M059J (cell line): ENCODE measurements at regions not wholly inside any gene's neighbourhood (a gene's known extent, or its start where the extent isn't known, plus 50 kb on each side); places are given as distances from the start of the nearest gene placed in this dataset.
"Not testable (repeated sequence)": the region's sequence is repeated elsewhere in the genome, so short reads cannot be mapped to it uniquely, and the experiment has no call there.

Experiments used
- DNase-seq: peaks from one replicate; pipeline ENCODE4 v3.0.0-alpha.2; 2012; ENCODE audit warnings: low read depth

DNA sequence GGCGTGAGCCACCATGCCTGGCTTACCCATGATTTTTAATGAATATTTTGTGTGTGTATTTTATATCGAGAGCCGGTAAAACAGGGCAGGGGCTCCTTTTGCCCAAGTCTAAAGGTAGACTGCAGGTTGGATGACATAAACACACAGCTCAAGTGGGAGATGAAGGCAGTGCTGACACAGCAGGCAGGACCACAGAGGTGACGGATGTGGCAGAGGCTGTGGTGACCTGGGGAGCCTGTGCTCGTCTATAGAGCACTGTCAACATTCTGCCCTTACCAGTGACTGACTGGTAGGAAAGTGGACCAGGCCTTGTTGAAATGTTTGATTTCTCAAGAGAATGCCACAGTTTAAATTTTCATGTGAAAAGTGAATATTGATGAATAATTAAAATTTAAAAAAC lies 137.5 kb downstream of the ZFP64 start:
- no peak for DNase-seq

DNA sequence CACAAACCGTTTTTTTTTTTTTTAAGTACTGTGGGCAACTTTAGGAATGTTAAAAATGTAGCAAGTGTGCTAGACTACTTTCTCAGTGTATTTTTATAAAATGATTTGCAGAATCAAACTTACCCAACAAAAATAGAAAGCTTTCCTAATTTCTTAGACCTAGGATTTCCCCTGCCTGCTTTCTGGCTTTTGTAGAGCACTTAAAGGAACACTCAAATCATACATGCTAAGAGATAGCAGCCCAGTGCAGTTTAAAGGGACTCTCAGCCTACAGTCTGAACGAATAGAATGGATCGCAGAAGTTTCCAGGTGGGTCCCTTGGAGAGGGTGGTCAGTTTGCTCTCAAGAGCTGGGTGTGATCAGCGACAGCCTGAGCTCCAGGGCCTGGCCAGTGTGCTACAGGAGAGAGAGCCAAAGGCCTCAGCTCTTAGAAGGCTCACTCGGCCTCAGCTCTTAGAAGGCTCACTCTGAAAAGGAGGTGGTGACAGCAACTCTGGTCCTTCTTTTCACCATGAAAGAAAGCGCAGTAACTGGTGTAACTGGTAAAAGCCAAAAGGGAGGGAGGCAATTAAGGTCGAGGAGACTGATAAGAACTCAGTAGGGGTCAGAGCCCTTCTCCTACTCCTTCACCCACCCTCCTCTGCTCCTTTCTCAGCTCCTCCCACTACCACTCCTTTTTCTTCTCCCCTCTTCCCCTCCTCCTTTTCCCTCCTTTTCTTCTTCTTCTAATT lies 142.4 kb downstream of the ZFP64 start:
- DNase-seq: peak; percentile 35

DNA sequence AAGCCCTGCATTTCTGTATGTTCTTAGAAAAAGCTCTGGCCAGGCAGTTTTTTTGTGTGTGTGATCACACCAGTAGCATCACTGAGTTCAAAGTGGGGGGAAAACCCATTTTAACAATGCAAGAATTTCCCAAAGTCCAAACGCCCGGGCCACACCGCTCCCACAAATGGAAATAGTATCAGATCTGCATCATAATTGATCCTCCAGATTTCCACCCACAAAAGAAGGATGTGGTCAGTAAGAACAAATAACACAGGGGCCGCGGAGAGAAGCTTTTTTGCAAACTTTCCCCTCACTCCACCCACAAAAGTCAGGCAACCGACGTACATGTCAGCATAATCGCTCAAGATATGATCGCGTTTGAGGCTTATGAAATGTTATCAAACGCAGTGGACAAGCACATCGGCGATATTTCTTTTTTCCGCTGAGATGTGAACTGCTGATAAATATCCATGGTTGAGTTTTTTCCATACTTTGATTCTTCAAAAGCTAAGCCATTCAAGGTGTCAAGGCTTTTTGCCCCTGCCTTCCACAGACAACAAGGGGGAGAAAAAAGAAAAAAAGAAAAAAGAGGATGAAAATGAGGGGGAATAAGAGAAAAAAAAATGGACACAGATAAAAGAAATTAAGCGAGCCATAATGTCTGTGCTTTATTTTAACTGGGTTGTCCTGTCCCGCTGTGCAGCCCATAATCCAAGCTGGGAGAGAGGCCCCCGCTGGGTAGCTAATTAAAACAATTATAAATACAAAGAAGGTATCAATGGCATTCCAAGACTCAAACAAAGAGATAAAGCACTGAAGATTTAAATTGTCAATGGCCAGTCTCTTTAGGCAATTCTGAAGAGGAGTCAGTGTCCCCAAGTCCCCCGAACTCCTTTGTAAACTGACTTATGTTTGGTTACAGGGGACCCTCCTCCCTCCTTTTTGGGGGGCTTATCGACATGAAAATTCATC lies 143.5 kb downstream of the ZFP64 start:
- peak; percentile 50 for DNase-seq

DNA sequence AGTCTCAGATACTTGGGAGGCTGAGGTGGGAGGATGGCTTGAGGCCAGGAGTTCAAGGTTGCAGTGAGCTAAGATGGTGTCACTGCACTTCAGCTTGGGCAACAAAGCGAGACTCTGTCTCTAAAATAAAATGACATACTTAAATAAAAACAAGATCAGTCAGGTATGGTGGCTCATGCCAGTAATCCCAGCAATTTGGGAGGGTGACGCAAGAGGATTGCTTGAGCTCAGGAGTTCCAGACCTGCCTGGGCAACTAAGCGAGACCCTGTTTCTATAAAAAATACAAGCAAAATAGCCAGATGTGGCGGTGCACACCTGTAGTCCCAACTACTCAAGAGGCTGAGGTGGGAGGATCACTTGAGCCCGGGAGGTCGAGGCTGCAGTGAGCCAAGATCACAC lies 149.6 kb downstream of the ZFP64 start:
- no peak for DNase-seq

DNA sequence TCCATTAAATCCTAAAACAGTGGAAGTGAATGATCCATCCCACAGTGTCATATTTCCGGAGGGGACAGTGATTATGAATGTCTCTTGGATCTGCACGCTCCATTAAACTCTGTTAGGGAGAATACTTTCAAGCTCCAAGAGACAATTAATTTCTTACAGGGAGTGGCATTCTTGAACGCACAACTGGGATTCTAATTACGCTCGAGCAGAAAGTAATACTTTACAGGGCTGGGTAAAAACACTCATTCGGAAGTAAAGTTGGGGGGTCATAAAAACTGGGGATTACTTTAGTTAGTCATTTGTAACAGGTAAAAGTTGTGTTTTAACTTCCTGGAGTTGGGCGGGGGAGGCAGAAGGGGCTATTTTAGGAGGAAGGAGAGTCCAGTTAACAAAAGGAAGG lies 151.8 kb downstream of the ZFP64 start:
- no peak for DNase-seq

DNA sequence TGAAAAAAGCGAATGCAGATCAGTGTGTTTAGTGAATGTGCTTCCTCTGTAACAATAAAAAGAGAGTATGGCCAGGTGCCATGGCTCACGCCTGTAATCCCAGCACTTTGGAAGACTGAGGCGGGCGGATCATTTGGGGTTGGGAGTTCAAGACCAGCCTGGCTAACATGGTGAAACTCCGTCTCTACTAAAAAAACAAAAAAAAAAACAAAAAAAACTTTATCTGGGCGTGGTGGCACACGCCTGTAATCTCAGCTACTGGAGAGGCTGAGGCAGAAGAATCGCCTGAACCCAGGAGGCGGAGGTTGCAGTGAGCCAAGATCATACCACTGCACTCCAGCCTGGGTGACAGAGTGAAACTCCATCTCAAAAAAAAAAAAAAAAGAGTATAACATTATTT lies 152.9 kb downstream of the ZFP64 start:
- DNase-seq: not testable (repeated sequence)

DNA sequence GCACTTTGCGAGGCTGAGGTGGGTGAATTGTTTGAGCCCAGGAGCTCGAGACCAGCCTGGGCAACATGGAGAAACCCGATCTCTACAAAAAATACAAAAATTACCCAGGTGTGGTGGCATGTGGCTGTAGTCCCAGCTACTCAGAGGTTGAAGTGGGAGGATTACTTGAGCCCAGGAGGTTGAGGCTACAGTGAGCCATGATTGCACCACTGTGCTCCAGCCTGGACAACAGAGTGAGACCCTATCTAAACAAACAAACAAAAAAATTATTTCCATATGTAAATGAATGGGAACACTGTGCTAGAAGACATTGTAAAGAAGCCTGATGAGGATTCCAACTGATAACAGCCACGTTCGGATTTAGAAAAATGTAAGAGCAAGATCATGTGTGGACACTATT lies 154.2 kb downstream of the ZFP64 start:
- DNase-seq: no peak

DNA sequence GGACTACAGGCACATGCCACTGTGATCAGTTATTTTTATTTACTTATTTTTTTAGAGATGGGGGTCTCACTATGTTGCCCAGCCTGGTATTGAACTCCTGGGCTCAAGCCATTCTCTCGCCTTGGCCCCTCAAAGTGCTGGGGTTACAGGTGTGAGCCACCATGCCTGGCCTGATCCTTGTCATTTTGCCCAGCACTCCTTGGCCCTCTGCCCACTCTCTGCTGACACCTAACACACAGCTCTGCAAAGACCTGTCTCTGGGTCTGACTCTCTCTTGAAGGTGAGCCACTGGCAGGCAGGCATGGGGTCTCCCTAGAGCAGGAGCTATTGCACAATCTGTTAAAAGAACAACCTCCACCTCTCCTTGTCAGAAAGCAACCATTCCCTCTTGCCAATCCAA lies 155.6 kb downstream of the ZFP64 start:
- peak; percentile 27 for DNase-seq

DNA sequence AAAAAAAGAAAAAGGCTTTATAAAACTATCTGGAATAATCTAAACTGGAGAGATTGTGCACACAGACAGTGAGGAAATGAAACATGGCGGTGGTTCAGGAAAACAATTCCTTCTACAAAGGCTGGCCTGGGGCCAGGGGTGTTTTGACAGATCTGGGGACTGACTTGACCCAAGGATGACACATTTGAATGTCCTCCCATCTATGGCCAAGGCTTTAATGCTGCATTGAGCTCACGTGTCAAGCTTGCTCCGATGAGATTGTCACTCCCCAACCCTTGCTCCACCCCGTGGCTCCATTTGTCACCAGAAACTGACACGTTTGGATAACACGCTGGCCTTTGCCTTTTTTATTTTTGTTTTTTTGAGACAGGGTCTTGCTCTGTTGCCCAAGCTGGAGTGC lies 156.1 kb downstream of the ZFP64 start:
- DNase-seq: peak; percentile 30

DNA sequence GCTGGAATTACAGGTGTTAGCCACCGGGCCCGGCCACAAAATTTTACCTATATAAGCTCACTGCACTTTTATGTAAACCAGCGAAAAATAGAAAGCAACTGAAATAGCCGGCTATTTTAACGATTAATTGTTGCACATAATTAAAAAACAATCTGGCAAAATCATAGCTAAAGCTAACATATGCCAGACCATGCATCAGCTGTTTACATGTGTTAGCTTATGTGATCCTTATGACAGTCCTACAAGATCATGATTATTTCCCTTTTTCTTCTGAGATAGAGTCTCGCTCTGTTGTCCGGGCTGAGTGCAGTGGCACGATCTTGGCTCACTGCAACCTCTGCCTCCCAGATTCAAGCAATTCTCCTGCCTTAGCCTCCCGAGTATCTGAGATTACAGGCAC lies 157.0 kb downstream of the ZFP64 start:
- no peak for DNase-seq

DNA sequence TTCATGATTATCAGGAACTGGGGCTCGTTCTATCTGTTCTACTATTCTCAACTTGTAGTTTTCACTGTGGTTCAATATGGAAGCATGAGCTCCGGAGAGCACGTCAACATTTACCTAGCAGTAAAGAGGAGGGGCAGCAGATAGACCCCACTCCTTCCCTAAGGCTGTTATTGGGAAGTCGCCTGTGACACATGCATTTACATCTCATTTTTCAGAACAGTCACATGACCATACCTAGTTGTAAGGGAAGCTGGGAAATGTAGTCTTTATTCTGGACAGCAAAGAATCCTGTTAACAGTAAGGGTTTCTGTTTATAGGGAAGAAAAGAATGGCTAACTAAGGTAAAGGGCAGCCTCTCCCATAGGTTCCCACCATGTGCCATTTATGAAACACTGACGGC lies 158.3 kb downstream of the ZFP64 start:
- peak; percentile 43 for DNase-seq

DNA sequence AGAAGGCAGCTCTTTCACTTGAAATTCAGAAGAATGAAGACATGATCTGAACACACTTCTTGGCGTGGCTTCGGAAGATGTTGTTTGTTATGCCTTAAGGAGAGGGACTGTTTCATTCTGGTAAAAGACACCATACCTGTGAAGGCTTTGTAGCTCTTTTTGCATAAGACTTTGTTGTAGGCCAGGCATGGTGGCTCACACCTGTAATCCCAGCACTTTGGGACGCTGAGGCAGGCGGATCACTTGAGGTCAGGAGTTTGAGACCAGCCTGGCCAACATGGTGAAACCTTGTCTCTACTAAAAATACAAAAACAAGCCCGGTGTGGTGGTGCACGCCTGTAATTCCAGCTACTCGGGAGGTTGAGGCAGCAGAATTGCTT lies 159.3 kb downstream of the ZFP64 start:
- DNase-seq: not testable (repeated sequence)

DNA sequence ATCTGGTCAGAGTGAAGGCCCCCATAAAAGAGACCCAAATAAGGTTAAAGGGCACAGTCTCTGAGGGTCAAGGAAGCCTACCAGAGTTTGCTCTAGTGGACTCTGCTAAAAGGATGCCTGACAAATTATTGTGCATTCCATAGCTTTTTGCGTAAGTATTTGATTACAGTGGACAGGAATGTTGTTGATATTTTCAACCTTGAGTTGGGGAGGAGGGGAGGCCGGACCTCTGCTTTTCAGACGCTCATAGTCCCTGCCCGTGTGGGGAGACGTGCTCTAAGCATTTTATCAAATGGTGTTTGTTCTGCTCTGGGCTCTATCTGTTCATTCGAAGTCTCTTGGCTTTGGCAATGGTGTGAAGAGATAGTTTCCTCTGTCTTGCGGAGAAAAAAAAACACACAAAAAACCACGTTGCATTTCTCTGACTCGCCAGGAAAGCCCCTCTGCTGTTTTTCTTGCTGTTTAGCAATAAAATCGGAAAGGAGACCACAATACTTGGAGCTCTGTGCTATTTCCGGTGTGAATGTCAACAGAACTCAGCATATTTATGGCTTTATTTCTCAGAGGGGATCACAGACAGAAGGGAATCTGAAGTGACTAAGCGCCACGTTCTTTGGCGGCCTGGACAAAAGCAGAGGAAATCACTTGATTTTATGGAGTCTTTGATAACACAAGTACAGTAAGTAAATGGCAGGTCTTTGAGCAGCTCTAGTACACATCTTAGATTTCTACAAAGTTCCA lies 159.8 kb downstream of the ZFP64 start:
- DNase-seq: peak; percentile 94

DNA sequence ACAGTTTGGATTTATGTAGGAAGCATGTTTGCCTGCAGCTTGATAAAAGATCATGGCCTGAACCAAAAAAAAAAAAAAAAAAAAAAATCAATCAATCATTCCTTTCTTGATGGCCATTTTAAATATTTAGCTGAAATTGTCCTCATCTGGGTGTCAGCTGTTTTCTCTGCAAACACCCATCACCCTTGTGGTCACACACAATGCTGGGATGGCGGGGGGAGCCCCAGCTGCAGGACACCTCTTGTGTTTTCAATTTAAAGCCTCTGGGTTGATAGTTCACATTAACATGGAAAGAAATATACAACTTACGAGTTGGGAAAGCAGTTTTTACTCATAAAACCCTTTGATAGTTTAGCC lies 160.4 kb downstream of the ZFP64 start:
- no peak for DNase-seq

DNA sequence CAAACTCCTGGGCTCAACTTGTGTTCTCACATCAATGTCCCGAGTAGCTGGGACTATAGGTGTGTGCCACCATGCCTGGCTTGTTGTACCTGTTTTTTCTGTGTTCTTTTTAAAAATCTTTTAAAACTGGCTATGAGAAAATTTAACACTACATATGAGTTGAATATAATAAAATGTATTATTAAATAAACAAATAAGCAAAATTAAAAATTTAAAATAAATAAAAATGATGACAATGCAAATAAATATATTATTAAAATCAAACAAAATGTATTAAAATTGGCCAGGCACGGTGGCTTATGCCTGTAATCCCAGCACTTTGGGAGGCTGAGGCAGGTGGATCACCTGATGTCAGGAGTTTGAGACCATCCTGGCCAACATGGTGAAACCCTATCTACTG lies 162.4 kb downstream of the ZFP64 start:
- DNase-seq: not testable (repeated sequence)

DNA sequence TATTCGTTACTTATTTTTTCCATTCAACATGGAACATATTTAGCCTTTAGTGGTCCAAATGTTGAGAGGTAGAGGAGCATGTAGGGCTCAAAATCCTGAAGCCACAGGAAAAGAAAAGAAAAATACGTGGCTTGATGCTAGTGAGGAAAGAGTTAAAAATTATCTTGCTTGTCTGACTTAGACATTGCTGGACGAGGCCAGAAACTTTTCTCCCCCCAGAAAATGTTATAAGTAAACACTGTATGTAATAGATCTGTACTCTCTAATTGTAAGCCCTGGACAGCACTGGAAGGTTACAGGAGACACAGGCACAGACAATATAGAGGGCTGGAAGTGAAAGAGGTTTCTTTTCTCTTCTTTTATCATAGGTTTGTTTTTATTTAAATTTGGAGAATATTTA lies 165.6 kb downstream of the ZFP64 start:
- no peak for DNase-seq

DNA sequence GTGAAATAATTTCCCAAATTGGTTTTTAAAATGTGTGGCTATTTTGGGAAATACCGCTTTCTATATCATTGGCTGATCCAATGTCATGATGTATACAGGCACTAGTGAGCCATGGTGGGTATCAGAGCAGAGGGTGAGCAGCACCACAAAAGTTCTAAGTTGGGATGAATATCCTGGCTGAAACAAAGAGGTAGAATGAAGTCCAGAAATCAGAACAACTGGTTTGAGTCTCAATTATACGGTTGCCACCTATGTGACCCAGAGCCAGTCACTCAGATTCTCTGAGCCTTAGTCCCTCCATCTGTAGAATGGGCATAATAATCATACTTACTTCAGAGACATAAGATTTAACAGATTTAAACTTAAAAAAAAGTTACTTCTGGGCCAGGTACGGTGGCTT lies 172.3 kb downstream of the ZFP64 start:
- DNase-seq: no peak

DNA sequence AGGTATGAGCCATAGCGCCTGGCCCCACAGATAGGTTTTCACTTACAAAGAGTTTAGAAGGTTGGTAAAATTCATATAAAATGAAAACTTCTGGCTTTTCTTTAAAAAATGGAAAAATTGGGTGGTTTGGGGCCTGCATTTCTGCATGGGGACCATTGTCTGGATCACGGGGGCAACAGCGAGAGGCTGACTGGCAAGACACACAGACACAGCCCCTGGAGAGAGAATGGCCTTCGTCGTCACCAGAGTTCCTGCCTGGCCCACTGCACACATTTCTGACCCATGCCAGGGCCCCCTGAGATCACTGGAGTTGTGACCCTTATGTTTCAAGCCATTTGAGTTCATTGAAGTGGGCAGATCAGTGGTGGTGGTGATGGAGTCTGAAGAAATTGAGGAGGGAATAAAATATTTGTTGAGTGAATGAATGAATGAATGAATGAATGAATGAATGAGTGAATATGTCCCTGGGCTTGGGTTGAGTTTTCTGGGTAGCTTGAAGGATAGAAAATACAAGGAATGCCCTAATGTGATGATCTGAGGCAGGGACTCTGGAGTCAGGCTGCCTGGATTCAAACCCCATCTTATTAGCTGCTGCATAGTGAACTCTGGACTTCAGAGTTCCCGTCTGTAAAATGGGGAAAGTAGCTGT lies 173.8 kb downstream of the ZFP64 start:
- no peak for DNase-seq

DNA sequence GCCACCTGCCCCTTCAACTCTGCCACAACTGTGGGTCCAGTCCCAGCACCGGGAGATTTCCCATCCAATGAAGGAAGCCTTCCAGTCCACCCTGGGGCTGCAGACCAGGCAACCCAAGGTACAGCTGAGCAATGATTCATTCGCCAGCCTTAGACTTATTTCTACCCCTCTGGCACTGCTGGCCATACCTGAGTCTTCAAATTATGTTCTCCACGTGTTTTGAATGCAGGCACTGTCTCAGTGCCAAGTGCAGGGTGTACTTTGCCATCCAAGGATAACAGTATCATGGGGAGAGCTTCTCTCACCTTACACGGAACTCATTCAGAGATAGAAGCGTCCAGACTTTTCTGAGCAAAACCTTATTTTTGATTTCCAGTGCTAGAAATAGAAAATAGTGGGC lies 175.6 kb downstream of the ZFP64 start:
- no peak for DNase-seq

DNA sequence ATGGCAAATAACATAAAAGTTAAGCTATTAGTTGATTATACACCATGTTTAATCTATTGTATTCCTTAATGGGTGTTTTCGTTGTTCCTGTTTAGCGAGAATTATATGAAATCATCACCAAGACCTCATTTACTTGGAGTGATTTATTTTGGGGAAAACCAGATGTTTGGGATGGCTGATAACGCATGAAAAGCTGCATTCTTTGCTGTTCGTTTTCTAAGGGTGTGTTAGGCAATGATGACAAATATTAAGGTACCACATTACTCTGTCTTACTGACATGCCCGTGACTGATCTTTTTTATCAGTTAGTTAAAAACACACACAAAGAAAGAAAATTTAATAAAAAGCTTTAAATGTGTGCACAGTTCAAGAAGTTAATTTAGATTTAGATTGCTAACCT lies 176.4 kb downstream of the ZFP64 start:
- DNase-seq: no peak

DNA sequence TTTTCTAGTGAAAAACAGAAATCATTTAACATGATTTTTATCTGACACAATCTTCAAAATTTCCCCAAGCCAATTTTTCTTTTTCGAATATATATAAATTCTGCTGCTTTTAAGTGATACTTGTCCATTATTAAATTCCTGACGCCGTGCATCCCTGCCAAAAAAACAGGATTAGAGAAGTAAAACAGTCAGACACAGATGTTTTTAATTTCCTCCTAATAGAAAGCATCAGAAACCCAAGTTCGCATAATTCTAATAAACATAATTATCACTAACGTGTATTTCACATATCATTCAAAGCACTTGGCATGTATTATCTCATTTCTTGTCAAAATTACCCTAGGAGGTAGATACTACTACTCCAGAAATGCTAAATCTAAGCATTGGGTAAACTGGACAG lies 179.5 kb downstream of the ZFP64 start:
- DNase-seq: no peak

DNA sequence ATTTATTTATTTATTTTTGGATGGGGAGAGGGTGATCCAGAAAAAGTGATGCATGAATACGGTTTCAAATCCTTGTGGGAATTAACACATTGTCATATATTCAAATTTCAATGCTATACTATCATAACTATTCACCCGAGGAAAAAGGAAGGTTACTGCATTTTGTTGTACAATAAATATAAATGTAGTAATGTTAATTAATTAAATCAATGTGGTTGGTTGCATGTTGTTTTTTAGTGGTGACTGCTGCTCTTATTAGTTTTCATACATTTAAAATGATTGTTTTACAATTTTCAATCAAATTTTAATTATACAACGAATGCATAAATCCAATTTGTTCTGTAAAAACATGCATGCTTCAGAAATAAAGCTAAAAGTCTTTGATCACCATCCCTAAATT lies 180.5 kb downstream of the ZFP64 start:
- DNase-seq: no peak
